H9 (cell line): ENCODE measurements at regions not wholly inside any gene's neighbourhood (a gene's known extent, or its start where the extent isn't known, plus 50 kb on each side); places are given as distances from the start of the nearest gene placed in this dataset.

Experiments used
- DNase-seq: peaks from one replicate; pipeline ENCODE4 v3.0.0-alpha.2; 2017
- H2AFZ ChIP-seq: one replicate; pipeline ENCODE4 v1.6.1; 2013; ENCODE audit warnings: mild to moderate bottlenecking, low read length, control low read depth, moderate library complexity
- H2AK5ac ChIP-seq: 2 replicates; pipeline ENCODE4 v1.6.1; 2013; ENCODE audit warnings: low read length, control low read depth, mixed read lengths; ENCODE audit not compliant: insufficient read length
- H2BK120ac ChIP-seq: one replicate; pipeline ENCODE4 v1.6.1; 2013; ENCODE audit warnings: low read depth, mild to moderate bottlenecking, low read length, control low read depth, inconsistent platforms; ENCODE audit not compliant: poor library complexity, severe bottlenecking
- H2BK12ac ChIP-seq: 2 replicates; pipeline ENCODE4 v1.6.1; 2013; ENCODE audit warnings: low read length, control low read depth, mixed read lengths, low read depth; ENCODE audit not compliant: insufficient read length
- H2BK15ac ChIP-seq: 2 replicates; pipeline ENCODE4 v1.6.1; 2013; ENCODE audit warnings: low read depth, low read length, control low read depth
- H2BK20ac ChIP-seq: one replicate; pipeline ENCODE4 v1.6.1; 2013; ENCODE audit warnings: low read depth, mild to moderate bottlenecking, low read length, control low read depth, inconsistent platforms; ENCODE audit not compliant: poor library complexity, severe bottlenecking
- H2BK5ac ChIP-seq: 2 replicates; pipeline ENCODE4 v1.6.1; 2013; ENCODE audit warnings: low read length, control low read depth, mixed read lengths; ENCODE audit not compliant: insufficient read length
- H3K14ac ChIP-seq: 2 replicates; pipeline ENCODE4 v1.6.1; 2013; ENCODE audit warnings: low read length, control low read depth; ENCODE audit not compliant: insufficient read depth
- H3K18ac ChIP-seq: 2 replicates; pipeline ENCODE4 v1.6.1; 2013; ENCODE audit warnings: low read depth, mild to moderate bottlenecking, mixed read lengths, low read length, control low read depth; ENCODE audit not compliant: insufficient read length
- H3K23ac ChIP-seq: 2 replicates; pipeline ENCODE4 v1.6.1; 2013; ENCODE audit warnings: low read length, control low read depth, mixed read lengths, low read depth; ENCODE audit not compliant: insufficient read length
- H3K23me2 ChIP-seq: 2 replicates; pipeline ENCODE4 v1.6.1; 2013; ENCODE audit warnings: low read depth, mild to moderate bottlenecking, mixed read lengths, low read length, control low read depth; ENCODE audit not compliant: insufficient read length, poor library complexity, severe bottlenecking
- H3K27ac ChIP-seq: 2 replicates; pipeline ENCODE4 v1.5.1; 2013; ENCODE audit warnings: low read length, control low read depth, mixed read lengths, low read depth; ENCODE audit not compliant: insufficient read length
- H3K27me3 ChIP-seq: 2 replicates; pipeline ENCODE4 v1.6.1; 2013; ENCODE audit warnings: low read length, control low read depth, inconsistent platforms; ENCODE audit not compliant: insufficient read depth
- H3K4ac ChIP-seq: 2 replicates; pipeline ENCODE4 v1.6.1; 2013; ENCODE audit warnings: low read depth, mild to moderate bottlenecking, control low read depth, inconsistent platforms, low read length, moderate library complexity
- H3K4me1 ChIP-seq: 2 replicates; pipeline ENCODE4 v1.6.1; 2013; ENCODE audit warnings: low read length, control low read depth, inconsistent platforms; ENCODE audit not compliant: insufficient read depth
- H3K4me2 ChIP-seq: 2 replicates; pipeline ENCODE4 v1.6.1; 2013; ENCODE audit warnings: low read length, control low read depth, mixed read lengths; ENCODE audit not compliant: insufficient read length, insufficient read depth
- H3K56ac ChIP-seq: 2 replicates; pipeline ENCODE4 v1.6.1; 2013; ENCODE audit warnings: low read depth, mild to moderate bottlenecking, mixed read lengths, low read length, control low read depth; ENCODE audit not compliant: insufficient read length
- H3K79me1 ChIP-seq: 2 replicates; pipeline ENCODE4 v1.6.1; 2013; ENCODE audit warnings: low read depth, mild to moderate bottlenecking, moderate library complexity, low read length, control low read depth, inconsistent platforms; ENCODE audit not compliant: insufficient read depth, poor library complexity, severe bottlenecking
- H3K79me2 ChIP-seq: 2 replicates; pipeline ENCODE4 v1.6.1; 2013; ENCODE audit warnings: low read length, control low read depth, inconsistent platforms; ENCODE audit not compliant: insufficient read depth
- H3K9ac ChIP-seq: 2 replicates; pipeline ENCODE4 v1.6.1; 2013; ENCODE audit warnings: low read length, control low read depth, mixed read lengths; ENCODE audit not compliant: insufficient read length; ENCODE audit errors: extremely low read depth
- H3K9me3 ChIP-seq: one replicate; pipeline ENCODE4 v1.6.1; 2013; ENCODE audit warnings: low read depth, low read length, inconsistent platforms; ENCODE audit not compliant: control insufficient read depth
- H3T11ph ChIP-seq: one replicate; pipeline ENCODE4 v1.6.1; 2013; ENCODE audit warnings: mild to moderate bottlenecking, low read length, control low read depth, inconsistent platforms
- H4K20me1 ChIP-seq: one replicate; pipeline ENCODE4 v1.6.1; 2013; ENCODE audit not compliant: control insufficient read depth, insufficient read length, insufficient read depth
- H4K5ac ChIP-seq: 2 replicates; pipeline ENCODE4 v1.6.1; 2013; ENCODE audit warnings: low read depth, mild to moderate bottlenecking, mixed read lengths, low read length, control low read depth; ENCODE audit not compliant: insufficient read length
- H4K8ac ChIP-seq: replicated peaks from 2 replicates; pipeline ENCODE4 v1.6.1; 2013; ENCODE audit warnings: low read length, control low read depth, mixed read lengths, low read depth; ENCODE audit not compliant: insufficient read length
- H4K91ac ChIP-seq: 2 replicates; pipeline ENCODE4 v1.6.1; 2013; ENCODE audit warnings: low read depth, mild to moderate bottlenecking, moderate library complexity, mixed read lengths, low read length, control low read depth; ENCODE audit not compliant: insufficient read length
- H3K27ac Mint-ChIP-seq, 3 experiments: 2 replicates in 2 of 3; 3 replicates in 1 of 3; pipeline ENCODE4 v1.8.0; 2020 to 2021; ENCODE audit warnings: mixed read lengths in 3 of 3, mild to moderate bottlenecking in 1 of 3, moderate library complexity in 1 of 3
- H3K27me3 Mint-ChIP-seq: 2 replicates; pipeline ENCODE4 v1.8.0; 2021; ENCODE audit warnings: low read depth, mild to moderate bottlenecking, moderate library complexity, mixed read lengths
- H3K36me3 Mint-ChIP-seq, 3 experiments: 2 replicates in 2 of 3; 3 replicates in 1 of 3; pipeline ENCODE4 v1.8.0; 2020 to 2021; ENCODE audit warnings: low read depth in 3 of 3, mixed read lengths in 3 of 3; ENCODE audit not compliant: insufficient read depth in 1 of 3
- H3K4me1 Mint-ChIP-seq, 2 experiments: 2 replicates each; pipeline ENCODE4 v1.8.0; 2020; ENCODE audit warnings: mixed read lengths in 2 of 2
- H3K4me3 Mint-ChIP-seq, 2 experiments: 2 replicates in 1 of 2; 3 replicates in 1 of 2; pipeline ENCODE4 v1.8.0; 2020 to 2021; ENCODE audit warnings: mild to moderate bottlenecking in 2 of 2, mixed read lengths in 2 of 2, moderate library complexity in 1 of 2
- H3K9me3 Mint-ChIP-seq, 2 experiments: 2 replicates in 1 of 2; 3 replicates in 1 of 2; pipeline ENCODE4 v1.8.0; 2020; ENCODE audit warnings: mild to moderate bottlenecking in 2 of 2, mixed read lengths in 2 of 2, moderate library complexity in 1 of 2
- CTCF ChIP-seq: fragments of 200-600 bp; sonication (generic); conservative IDR thresholded peaks from 3 replicates; pipeline ENCODE4 v1.8.0; 2021; ENCODE audit warnings: antibody characterized with exemption, mild to moderate bottlenecking
- WGBS: extraction: QIAGEN DNeasy Blood & Tissue Kit; methylation state at CpG from one replicate; pipeline ENCODE4 v1.1.7; 2013; ENCODE audit warnings: missing lambda C conversion rate, low lambda C conversion rate, mixed read lengths; ENCODE audit not compliant: insufficient read length; ENCODE audit errors: extremely low coverage; 5-methylcytosine and 5-hydroxymethylcytosine counted together

- TF ChIP-seq CTCF: no peak
- no CpG with 5 or more reads among the region's 7 CpGs for WGBS
- Histone ChIP-seq H2BK20ac (no peak overlapping the region), H3K9me3 (no peaks in the 10 kb centered on the region), H3T11ph (no peak overlapping the region), H3K27ac (no peak overlapping the region), H3K4ac (no peak overlapping the region), H3K14ac (no peak overlapping the region), H4K5ac (no peak overlapping the region), H2BK5ac (no peak overlapping the region), H3K56ac (no peak overlapping the region), H4K91ac (no peak overlapping the region), H3K9ac (no peak overlapping the region), H3K4me2 (no peak overlapping the region), H2AFZ (no peak overlapping the region), H4K20me1 (no peaks in the 10 kb centered on the region), H2BK120ac (no peak overlapping the region), H3K27me3 (no peaks in the 10 kb centered on the region), H3K23ac (no peak overlapping the region), H3K79me2 (no peaks in the 10 kb centered on the region), H2AK5ac (no peak overlapping the region), H2BK12ac (no peak overlapping the region), H3K18ac (no peak overlapping the region), H2BK15ac (no peak overlapping the region), H3K79me1 (no peaks in the 10 kb centered on the region), H4K8ac (no peak overlapping the region), H3K4me1 (no peaks in the 10 kb centered on the region), H3K23me2 (no peaks in the 10 kb centered on the region)
- H3K4me3 Mint-ChIP-seq: no peak overlapping the region
- H3K27me3 Mint-ChIP-seq: peaks cover 9% of the 10 kb centered on the region
- peaks cover 11 to 17% of the 10 kb centered on the region in 2 experiments; a peak in 3 of 4 replicates for H3K4me1 Mint-ChIP-seq
- no peak overlapping the region; a peak in 1 of 7 replicates for H3K27ac Mint-ChIP-seq
- no peak for DNase-seq
- H3K9me3 Mint-ChIP-seq: no peaks in the 10 kb centered on the region
- no peaks in the 10 kb centered on the region for H3K36me3 Mint-ChIP-seq
Observed at GRCh38 chr4:26215725-26216124, 105.1 kb upstream of the RBPJ start.
